SK-N-SH treated with all-trans-retinoic acid at 6 μM for 48 hours (cell line): ENCODE measurements at regions not wholly inside any gene's neighbourhood (a gene's known extent, or its start where the extent isn't known, plus 50 kb on each side); places are given as distances from the start of the nearest gene placed in this dataset.

ENCODE experiments used
- RARB ChIP-seq: fragments of 250-450 bp; sonication (Bioruptor Pico); IDR thresholded peaks from 2 replicates; pipeline ENCODE4 v1.8.0; 2021; ENCODE audit warnings: mild to moderate bottlenecking, moderate library complexity
- SNAI2 ChIP-seq: fragments of 250-450 bp; sonication (Bioruptor Pico); IDR thresholded peaks from 2 replicates; pipeline ENCODE4 v1.5.0; 2020; ENCODE audit warnings: mild to moderate bottlenecking, moderate library complexity
- ZFP3 ChIP-seq: fragments of 250-450 bp; sonication (Bioruptor Pico); IDR thresholded peaks from 2 replicates; pipeline ENCODE4 v1.5.0; 2020; ENCODE audit warnings: mild to moderate bottlenecking, moderate library complexity
- ZFP30 ChIP-seq: fragments of 450-650 bp; formaldehyde crosslinking; IDR thresholded peaks from 2 replicates; pipeline ENCODE4 v1.5.0; 2022; ENCODE audit warnings: mild to moderate bottlenecking, moderate library complexity
- TF ChIP-seq, protein P1 (sequence below): fragments of 250-450 bp; sonication (Bioruptor Pico); IDR thresholded peaks from 2 replicates; pipeline ENCODE4 v1.5.1; 2021; ENCODE audit warnings: mild to moderate bottlenecking, moderate library complexity

GRCh38 chr3:59386165-59386564 is 336.3 kb upstream of the CFAP20DC start:
- TF ChIP-seq SNAI2 (CRISPR knock-in tag) (no peak), ZFP30 (CRISPR knock-in tag) (no peak), ZFP3 (CRISPR knock-in tag) (no peak), RARB (CRISPR knock-in tag) (no peak)
- TF ChIP-seq, protein P1, sequence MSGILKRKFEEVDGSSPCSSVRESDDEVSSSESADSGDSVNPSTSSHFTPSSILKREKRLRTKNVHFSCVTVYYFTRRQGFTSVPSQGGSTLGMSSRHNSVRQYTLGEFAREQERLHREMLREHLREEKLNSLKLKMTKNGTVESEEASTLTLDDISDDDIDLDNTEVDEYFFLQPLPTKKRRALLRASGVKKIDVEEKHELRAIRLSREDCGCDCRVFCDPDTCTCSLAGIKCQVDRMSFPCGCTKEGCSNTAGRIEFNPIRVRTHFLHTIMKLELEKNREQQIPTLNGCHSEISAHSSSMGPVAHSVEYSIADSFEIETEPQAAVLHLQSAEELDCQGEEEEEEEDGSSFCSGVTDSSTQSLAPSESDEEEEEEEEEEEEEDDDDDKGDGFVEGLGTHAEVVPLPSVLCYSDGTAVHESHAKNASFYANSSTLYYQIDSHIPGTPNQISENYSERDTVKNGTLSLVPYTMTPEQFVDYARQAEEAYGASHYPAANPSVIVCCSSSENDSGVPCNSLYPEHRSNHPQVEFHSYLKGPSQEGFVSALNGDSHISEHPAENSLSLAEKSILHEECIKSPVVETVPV: no peak
